ENCODE measurements at regions not wholly inside any gene's neighbourhood (a gene's known extent, or its start where the extent isn't known, plus 50 kb on each side); places are given as distances from the start of the nearest gene placed in this dataset.
"Not testable (repeated sequence)": the region's sequence is repeated elsewhere in the genome, so short reads cannot be mapped to it uniquely, and the experiment has no call there.

GRCh38 chr9:73049280-73049679, 96.4 kb upstream of the ALDH1A1 start:
- intact Hi-C loops (cut with DNase I, micrococcal nuclease): no loop called here
- Mint-ChIP-seq H3K9me3 (no peaks in the 10 kb centered on the region), H3K27ac (no peak overlapping the region), H3K4me3 (no peak overlapping the region), H3K36me3 (ENCODE audit: low read depth) (no peaks in the 10 kb centered on the region), H3K4me1 (ENCODE audit: low read depth) (no peaks in the 10 kb centered on the region), H3K27me3 (peaks cover 18% of the 10 kb centered on the region)
- H3K27me3 ChIP-seq (ENCODE audit: control insufficient read depth in 1 of 2, insufficient read depth in 2 of 2, low read length in 2 of 2): peaks cover 0 to 9% of the 10 kb centered on the region in 2 experiments
- ChIA-PET CTCF (no interaction called here), POLR2A (no interaction called here)
- TF ChIP-seq, protein P1, sequence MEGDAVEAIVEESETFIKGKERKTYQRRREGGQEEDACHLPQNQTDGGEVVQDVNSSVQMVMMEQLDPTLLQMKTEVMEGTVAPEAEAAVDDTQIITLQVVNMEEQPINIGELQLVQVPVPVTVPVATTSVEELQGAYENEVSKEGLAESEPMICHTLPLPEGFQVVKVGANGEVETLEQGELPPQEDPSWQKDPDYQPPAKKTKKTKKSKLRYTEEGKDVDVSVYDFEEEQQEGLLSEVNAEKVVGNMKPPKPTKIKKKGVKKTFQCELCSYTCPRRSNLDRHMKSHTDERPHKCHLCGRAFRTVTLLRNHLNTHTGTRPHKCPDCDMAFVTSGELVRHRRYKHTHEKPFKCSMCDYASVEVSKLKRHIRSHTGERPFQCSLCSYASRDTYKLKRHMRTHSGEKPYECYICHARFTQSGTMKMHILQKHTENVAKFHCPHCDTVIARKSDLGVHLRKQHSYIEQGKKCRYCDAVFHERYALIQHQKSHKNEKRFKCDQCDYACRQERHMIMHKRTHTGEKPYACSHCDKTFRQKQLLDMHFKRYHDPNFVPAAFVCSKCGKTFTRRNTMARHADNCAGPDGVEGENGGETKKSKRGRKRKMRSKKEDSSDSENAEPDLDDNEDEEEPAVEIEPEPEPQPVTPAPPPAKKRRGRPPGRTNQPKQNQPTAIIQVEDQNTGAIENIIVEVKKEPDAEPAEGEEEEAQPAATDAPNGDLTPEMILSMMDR (IDR thresholded peaks at IDR 0.05): no peak
- no peak overlapping the region for H3K27ac ChIP-seq (ENCODE audit: low read depth in 1 of 2, low read length in 2 of 2)
- H3K4me1 ChIP-seq (ENCODE audit: insufficient read depth, low read length): no peaks in the 10 kb centered on the region
- no peaks in the 10 kb centered on the region for H3K9me3 ChIP-seq (ENCODE audit: control insufficient read depth in 1 of 2, insufficient read depth in 1 of 2, low read length in 2 of 2)
- H3K4me3 ChIP-seq (ENCODE audit: low read length): no peak overlapping the region
- no peak for ATAC-seq (ENCODE audit: poor library complexity)
- H3K36me3 ChIP-seq (ENCODE audit: insufficient read depth, low read length): no peaks in the 10 kb centered on the region
- DNase-seq: no peak

DNA sequence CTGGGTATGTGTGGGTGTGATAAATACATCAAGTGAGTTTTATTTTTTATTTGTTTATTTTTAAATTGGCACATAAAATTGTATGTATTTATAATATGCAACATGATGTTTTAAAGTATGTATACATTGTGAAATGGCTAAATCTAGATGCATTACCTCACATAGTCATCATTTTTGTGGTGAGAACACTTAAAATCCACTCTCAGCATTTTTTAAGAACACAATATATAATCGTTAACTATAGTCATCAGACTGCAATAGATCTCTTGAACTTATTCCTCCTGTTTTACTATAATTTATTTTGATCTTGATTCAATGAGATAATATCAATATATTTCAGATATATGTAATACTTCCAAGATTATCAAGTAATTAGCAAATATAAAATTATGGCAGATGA, 93.9 kb upstream of the ALDH1A1 start:
- Histone ChIP-seq H3K4me1 (ENCODE audit: insufficient read depth, low read length) (no peaks in the 10 kb centered on the region), H3K27me3 (ENCODE audit: control insufficient read depth in 1 of 2, insufficient read depth in 2 of 2, low read length in 2 of 2) (no peaks in the 10 kb centered on the region), H3K4me3 (ENCODE audit: low read length) (no peak overlapping the region), H3K9me3 (ENCODE audit: control insufficient read depth in 1 of 2, insufficient read depth in 1 of 2, low read length in 2 of 2) (no peaks in the 10 kb centered on the region), H3K36me3 (ENCODE audit: insufficient read depth, low read length) (no peaks in the 10 kb centered on the region), H3K27ac (ENCODE audit: low read depth in 1 of 2, low read length in 2 of 2) (no peak overlapping the region)
- DNase-seq: no peak
- no peaks in the 10 kb centered on the region for H3K9me3 Mint-ChIP-seq
- CTCF ChIA-PET: interaction anchor here (0.6 kb wide), 1 partner anchor 1572 kb away, joined by 3 read pairs; no protein-coding TSS in a partner anchor
- intact Hi-C loops (cut with DNase I, micrococcal nuclease): no loop called here
- TF ChIP-seq, protein P1 (IDR thresholded peaks at IDR 0.05): no peak
- ATAC-seq (ENCODE audit: poor library complexity): no peak
- H3K27me3 Mint-ChIP-seq: peaks cover 14% of the 10 kb centered on the region
- no peak overlapping the region for H3K4me3 Mint-ChIP-seq
- H3K36me3 Mint-ChIP-seq (ENCODE audit: low read depth): no peaks in the 10 kb centered on the region
- no peak overlapping the region for H3K27ac Mint-ChIP-seq
- no peaks in the 10 kb centered on the region for H3K4me1 Mint-ChIP-seq (ENCODE audit: low read depth)
- POLR2A ChIA-PET: no interaction called here

DNA sequence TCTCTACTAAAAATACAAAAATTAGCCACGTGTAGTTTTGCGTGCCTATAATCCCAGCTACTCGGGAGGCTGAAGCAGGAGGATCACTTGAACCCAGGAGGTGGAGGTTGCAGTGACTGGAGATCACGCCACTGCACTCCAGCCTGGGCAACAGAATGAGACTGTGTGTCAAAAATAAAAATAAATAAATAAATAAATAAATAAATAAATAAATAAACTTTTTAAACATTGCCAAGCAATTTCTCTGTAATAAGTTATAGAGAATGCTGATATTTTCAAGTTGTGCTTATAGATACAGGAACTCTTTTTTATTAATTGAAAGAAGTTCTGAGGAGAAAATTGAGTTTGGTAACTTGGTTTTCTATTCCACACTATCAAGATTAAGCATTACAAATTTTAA, 91.9 kb upstream of the ALDH1A1 start:
- H3K9me3 ChIP-seq (ENCODE audit: control insufficient read depth in 1 of 2, insufficient read depth in 1 of 2, low read length in 2 of 2); DNase-seq; H3K9me3 Mint-ChIP-seq; H3K27ac Mint-ChIP-seq; H3K4me3 Mint-ChIP-seq; intact Hi-C loops (cut with DNase I, micrococcal nuclease); H3K4me1 ChIP-seq (ENCODE audit: insufficient read depth, low read length); H3K27ac ChIP-seq (ENCODE audit: low read depth in 1 of 2, low read length in 2 of 2); H3K36me3 ChIP-seq (ENCODE audit: insufficient read depth, low read length); H3K4me1 Mint-ChIP-seq (ENCODE audit: low read depth); ATAC-seq (ENCODE audit: poor library complexity); POLR2A ChIA-PET; H3K4me3 ChIP-seq (ENCODE audit: low read length); CTCF ChIA-PET; H3K27me3 ChIP-seq (ENCODE audit: control insufficient read depth in 1 of 2, insufficient read depth in 2 of 2, low read length in 2 of 2); H3K36me3 Mint-ChIP-seq (ENCODE audit: low read depth): not testable (repeated sequence)
- peaks cover 20% of the 10 kb centered on the region for H3K27me3 Mint-ChIP-seq

DNA sequence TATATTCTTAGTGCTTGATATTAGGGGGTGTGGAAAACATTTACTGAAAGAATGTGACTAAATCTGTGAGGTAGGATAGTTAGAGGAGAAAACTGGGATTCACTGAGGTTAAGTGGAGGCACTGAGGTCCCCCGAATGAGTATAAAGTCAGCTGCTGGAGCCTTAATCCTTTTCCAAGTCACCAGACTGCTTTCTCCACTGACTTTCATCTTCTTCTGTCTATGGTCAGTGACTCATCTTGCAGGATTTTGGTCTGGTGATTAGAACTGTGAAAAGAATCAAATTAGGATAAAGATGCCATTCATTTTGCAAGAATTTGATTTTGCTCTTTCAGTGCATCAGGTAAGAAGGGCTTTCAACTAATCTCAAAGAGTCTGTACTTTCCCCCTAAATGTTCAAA, 89.3 kb upstream of the ALDH1A1 start:
- Histone ChIP-seq H3K4me3 (ENCODE audit: low read length) (no peak overlapping the region), H3K27me3 (ENCODE audit: control insufficient read depth in 1 of 2, insufficient read depth in 2 of 2, low read length in 2 of 2) (peaks cover 0 to 3% of the 10 kb centered on the region in 2 experiments), H3K36me3 (ENCODE audit: insufficient read depth, low read length) (no peaks in the 10 kb centered on the region), H3K9me3 (ENCODE audit: control insufficient read depth in 1 of 2, insufficient read depth in 1 of 2, low read length in 2 of 2) (no peaks in the 10 kb centered on the region), H3K27ac (ENCODE audit: low read depth in 1 of 2, low read length in 2 of 2) (no peak overlapping the region), H3K4me1 (ENCODE audit: insufficient read depth, low read length) (no peaks in the 10 kb centered on the region)
- ChIA-PET POLR2A (no interaction called here), CTCF (interaction anchor here (0.7 kb wide), 1 partner anchor 994 kb away, joined by 4 read pairs; no protein-coding TSS in a partner anchor)
- intact Hi-C loops (cut with DNase I, micrococcal nuclease): no loop called here
- Mint-ChIP-seq H3K4me3 (no peak overlapping the region), H3K9me3 (no peaks in the 10 kb centered on the region), H3K36me3 (ENCODE audit: low read depth) (no peaks in the 10 kb centered on the region), H3K27me3 (peaks cover 28% of the 10 kb centered on the region), H3K4me1 (ENCODE audit: low read depth) (no peaks in the 10 kb centered on the region), H3K27ac (no peak overlapping the region)
- TF ChIP-seq, protein P1 (IDR thresholded peaks at IDR 0.05): no peak
- DNase-seq (no peak), ATAC-seq (ENCODE audit: poor library complexity) (no peak)
